ENCODE measurements at regions not wholly inside any gene's neighbourhood (a gene's known extent, or its start where the extent isn't known, plus 50 kb on each side); places are given as distances from the start of the nearest gene placed in this dataset.
A peak's percentile ranks its signal among the peaks of the same experiment; 100 is the strongest.
"Not testable (repeated sequence)": the region's sequence is repeated elsewhere in the genome, so short reads cannot be mapped to it uniquely, and the experiment has no call there.

DNA sequence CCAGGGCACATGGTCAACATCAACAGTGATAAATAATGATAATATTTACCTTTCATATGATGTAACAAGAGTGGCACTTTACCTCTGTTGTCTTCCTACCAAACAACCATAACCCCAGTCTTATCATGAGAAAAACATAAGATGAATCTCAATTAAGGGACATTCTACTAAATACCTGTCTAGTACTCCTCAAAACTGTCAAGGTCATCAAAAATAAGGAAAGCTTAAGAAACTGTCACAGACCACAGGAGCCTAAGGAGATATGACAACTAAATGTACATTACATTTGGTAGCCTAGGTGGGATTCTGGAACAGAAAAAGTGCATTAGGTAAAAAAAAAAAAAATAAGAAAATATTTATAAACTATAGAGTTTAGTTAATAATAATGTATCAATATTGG is 118.1 kb downstream of the CCDC34 start:
- no peak for DNase-seq (ENCODE audit: insufficient read length, low spot score)
- FAIRE-seq: no peak

DNA sequence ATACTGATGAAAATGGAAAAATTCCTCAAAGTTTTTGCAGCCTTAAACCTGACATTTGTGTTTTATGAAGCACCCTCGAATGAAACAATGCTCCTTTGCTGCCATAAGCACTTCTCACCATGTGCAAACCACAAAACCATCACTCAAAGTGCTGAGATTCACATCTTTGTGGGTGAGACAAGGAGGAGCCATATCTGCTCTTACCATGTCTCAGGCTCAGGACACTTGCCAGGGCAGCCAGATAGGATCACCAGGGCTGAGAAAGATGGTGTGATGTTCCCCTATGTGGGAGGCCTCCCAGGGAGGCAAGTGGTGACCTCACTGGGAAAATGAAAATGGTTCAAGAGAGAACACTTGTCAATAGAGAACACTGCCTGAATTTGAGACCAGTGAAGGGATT is 120.4 kb downstream of the CCDC34 start:
- no peak for DNase-seq (ENCODE audit: insufficient read length, low spot score)
- no peak for FAIRE-seq

DNA sequence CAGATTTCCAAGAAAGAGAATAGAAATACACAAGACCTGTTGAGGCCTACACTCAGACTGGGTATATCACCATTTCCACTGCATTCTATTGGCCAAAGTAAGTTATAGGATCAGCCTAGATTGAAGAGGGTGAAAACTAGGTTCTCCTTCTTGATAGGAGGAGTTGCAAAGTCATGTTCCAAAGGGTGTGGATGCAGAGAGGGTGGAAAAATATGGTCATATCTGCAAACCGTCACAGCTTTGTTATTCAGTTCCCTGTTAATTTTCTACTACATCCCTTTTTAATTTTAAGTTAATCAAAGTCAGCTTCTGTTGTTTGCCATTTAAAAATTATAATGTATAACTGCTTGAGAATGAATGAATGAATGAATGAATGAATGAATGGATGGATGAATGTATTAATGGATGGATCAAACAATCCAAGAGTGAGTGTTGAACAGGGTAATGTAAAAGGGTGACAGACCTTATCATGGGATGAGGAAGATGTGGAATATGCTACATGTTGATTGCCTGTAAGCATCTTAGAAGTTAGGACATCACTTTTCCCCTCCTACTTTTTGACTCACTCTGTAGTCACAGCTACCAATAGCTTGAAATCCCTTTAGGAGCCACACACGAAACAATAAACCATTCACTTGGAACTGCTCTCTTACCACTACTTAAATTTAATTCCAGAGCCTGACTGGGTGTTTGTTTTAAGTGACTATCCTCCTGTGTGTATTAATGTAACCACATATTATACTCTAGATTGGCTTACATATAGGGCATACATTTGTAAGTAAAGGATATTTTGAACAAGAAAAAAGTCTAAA is 121.5 kb downstream of the CCDC34 start:
- DNase-seq (ENCODE audit: insufficient read length, low spot score) (no peak), FAIRE-seq (no peak)

DNA sequence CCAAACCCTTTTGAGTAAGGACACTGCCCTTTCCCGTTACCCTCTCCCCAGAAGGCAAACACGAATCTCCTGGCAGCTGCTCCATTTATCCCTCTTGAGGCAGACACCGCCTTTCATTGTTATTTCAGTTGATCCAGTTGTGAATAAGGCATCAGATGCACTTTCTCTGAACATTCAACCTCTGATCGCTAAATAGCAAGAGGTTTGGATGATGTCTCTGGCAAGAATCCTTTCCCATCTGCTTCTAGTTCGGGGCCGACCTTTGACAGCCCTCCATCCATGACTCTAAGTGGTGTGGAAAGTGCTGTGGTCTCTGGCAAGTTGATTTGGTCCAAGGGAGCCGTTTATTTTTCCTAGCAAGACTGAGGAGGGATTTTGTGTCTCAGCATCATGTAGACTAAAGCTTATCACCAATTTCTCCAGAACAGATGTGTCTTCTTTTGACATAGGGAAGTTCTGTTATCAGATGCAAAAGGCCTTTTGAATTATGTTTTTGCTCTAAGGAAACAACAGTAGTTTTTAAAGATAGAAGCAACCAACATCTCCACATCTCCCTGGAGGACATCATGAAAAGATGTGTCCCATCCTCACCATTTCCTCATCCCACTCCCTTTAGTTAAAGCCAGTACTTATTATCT is 123.6 kb downstream of the CCDC34 start:
- DNase-seq (ENCODE audit: insufficient read length, low spot score) (no peak), FAIRE-seq (no peak)

DNA sequence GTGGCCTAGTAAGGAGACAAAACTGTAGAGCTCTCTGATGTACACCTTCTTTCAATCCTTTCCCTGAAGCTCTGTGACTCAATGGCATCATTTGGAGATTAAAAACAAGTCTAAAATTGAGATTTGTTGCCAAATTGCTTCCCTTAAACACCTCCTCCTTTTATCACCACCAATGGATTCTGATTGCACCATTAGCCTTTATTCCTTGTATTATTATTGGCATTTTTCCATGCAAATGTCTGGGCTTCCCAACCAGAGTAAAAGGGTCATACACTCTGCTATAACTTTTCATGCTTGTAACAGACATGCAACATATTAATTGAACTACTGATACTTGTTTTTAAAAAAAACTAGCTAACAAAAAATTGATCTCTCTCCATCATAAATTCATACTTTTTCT is 124.2 kb downstream of the CCDC34 start:
- no peak for DNase-seq (ENCODE audit: insufficient read length, low spot score)
- no peak for FAIRE-seq

DNA sequence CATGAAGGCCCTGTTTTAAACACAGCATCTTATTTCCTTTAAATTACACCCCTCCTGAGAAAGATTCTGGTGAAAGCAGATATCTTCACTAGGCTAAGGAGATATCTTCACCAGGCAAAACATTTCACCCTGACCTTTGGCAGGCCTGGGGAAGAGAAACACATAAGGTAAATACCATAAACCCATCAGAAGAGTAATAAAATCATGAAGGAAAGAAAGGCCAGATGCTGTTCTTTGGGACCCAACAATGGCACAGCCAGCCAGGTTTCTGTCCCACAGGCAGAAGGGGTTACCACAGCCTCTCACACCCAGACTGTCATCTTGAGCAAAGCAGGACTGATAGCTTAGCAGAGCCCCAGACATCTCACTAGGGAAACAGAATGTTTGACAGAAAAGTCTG is 125.4 kb downstream of the CCDC34 start:
- DNase-seq (ENCODE audit: insufficient read length, low spot score) (no peak), FAIRE-seq (no peak)

DNA sequence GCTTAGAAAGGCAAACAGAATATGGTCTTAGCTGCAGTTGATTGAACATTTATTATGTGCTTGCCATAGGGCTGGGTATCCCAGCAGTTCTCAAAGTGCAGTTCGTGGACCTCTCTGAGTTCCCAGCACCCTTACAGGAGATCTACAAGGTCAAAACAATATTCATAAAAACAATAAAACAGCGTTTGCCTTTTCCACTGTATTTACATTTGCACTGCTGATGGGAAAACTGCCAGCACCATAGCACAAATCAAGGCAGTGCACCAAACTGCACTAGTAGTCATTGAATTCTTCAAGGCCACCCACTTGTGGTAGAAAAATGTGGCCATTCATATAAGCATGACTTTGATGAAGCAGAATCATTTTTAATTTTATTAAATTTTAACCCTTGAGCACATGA is 128.1 kb downstream of the CCDC34 start:
- DNase-seq (ENCODE audit: insufficient read length, low spot score): no peak
- no peak for FAIRE-seq

DNA sequence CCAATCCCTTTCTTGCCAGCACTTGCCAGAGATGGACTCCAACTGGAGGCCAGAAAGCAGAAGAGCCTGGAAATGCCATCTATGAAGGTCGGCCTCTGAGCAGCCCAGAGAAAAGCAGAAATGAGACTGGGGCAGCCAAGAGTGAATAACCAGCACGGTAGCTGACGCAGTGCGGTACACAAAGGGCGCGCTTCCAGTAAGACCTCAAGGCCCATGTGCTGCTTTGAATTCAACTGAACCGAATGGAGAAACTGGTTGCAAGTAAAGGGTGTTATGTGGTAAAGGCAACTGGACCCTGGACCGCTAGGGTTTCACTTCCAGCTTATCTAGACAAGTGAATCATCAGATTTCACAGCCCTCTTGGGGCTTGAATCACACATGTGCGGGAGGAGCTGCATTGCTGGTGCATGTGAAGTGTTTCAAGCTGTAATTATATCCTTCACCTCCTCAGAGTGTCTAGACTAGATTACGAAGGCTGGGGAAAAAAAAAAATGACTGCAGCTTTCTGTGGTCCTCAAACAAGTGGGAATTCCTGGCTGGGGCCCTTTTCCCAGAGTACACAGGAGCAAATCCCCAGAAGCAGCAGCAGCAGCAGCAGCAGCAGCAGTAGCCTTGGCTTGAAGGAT is 128.9 kb downstream of the CCDC34 start:
- FAIRE-seq (peak; percentile 51), DNase-seq (ENCODE audit: insufficient read length, low spot score) (peak; percentile 50)

DNA sequence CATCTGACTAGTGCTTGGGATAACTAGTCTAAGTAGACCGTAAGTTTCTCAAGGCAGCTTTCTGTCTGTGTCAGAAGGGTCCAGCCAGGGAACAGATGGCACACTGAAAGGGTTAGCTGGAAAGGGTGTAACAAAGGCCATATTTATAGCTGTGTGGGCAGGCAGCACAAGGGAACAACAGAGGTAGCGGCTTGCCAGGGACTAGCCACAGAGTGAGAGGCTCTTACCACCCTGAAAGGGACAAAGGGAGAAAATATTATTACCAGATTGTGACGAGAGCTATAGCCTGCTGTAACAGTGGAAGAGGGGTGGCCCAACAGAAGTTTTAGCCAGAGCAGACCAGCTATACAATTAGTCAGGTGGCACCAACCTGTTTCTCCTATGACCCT is 129.4 kb downstream of the CCDC34 start:
- DNase-seq (ENCODE audit: insufficient read length, low spot score) (no peak), FAIRE-seq (no peak)

DNA sequence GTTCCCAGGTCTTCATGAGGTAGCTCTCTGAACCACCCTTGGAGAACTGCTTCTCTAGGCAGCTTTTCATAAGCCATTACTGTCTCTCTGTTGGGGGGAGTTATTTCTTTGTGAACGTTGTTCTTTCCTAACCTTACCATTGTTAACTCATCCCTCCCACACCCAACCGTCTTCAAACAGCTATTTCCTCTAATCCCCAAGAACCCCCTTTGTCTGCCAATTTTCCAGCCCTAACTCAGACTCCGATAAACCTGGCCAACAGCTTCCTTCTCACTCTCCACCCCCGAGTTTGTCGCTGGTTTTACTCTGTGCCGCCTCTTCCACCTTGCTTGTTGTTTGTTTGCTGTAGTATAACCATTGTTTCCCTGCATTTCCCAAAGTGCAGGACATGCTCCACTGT is 131.5 kb downstream of the CCDC34 start:
- FAIRE-seq (no peak), DNase-seq (ENCODE audit: insufficient read length, low spot score) (no peak)

DNA sequence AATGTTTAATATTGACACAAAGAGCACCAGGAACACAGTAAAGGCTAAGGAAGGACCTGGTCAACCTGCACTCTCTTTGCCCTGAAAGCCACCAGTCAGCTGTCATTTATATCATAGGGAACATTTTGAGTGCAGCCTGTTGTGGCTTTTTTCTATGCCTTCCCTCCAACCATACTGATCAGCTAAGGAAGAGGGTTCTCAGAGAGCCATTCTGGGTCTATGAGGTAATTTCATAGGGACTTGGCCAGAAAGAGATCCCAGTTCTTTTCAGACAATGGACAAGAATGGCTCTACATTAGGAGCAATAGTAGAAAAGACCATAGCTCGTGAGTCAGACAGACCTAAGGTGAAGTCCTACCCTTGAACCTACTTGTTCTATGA is 132.8 kb downstream of the CCDC34 start:
- FAIRE-seq: no peak

DNA sequence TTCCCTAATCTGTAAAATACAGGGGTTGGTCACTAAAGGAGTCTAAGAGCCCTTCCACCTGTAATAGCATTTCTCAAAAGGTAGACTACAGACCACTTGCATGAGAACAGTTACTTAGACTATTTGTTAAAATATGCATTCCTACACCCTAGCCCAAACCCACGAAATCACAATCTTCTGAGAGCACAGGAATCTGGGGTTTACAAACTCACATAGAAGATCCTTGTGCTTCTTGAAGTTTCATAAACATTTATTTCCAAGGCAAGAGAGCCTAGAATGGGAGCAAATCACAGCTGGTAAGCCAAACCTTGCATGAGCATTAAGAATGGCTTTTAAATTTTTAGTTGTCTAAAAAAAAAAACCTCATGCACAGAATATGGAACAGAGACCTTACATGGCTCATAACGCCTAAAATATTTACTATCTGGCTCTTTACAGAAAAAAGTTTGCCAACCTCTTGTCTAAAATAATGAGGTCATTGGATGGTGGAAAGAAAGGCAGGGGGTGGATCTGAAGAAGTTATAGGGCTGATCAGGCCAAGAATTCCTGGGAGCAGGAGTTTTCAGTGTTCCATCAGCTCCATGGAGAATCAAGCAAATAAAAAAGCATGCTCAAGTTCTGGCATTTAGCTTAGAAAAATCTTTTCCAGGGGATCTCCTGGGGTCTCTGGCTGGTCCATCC is 133.4 kb downstream of the CCDC34 start:
- DNase-seq (ENCODE audit: insufficient read length, low spot score): no peak
- no peak for FAIRE-seq

More for the DNA sequence above, 132.8 kb downstream of the CCDC34 start:
- DNase-seq (ENCODE audit: insufficient read length, low spot score): no peak

DNA sequence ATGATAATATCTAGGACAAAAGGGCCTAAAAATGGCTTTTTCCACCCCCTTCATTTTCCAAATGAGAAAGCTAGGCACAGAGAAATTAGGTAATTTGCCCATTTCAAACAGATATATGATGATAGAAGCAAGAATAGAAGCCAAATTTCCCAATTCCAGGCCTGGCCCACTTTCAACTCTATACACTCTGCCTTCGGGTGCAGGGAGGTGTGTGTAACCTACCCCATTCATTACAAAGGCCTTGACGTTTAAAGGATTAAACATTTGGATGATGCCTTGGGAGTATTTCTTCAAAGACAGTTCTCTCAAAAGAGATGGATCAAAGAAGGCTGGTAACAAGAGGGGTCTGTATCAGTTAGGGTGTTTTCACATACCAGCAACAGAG is 134.1 kb downstream of the CCDC34 start:
- DNase-seq (ENCODE audit: insufficient read length, low spot score) (no peak), FAIRE-seq (no peak)

DNA sequence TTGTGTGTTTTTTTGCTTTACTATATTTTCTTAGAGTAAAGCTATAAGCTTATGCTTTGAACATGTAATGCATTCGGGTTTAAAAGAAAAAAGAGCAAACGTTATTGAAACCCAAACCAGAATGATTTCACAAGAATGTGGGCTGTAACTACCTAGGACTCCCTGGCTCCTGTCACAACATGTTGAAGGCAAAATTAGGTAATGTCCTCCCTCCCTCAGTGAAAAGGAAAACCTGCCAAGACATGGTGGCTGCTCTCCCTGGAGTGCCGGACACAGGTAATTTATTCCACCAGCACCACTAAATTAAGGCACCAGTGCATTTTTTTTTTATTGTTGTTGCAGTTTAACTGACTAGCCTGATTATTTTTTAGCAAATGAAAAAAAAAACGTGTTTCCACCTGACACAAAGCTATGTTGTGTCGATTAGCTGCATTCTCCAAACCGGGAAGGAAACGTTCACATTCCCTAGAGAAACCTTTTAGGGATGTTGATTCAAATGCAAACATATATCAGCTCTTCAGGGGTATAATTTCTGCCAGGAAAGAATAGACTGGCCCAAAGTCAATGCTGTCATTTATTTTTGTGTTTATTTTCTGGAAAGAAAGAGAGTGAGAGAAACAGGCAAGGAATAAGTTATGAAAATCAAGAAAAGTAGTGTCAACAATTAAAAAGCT is 134.6 kb downstream of the CCDC34 start:
- no peak for DNase-seq (ENCODE audit: insufficient read length, low spot score)
- FAIRE-seq: no peak

DNA sequence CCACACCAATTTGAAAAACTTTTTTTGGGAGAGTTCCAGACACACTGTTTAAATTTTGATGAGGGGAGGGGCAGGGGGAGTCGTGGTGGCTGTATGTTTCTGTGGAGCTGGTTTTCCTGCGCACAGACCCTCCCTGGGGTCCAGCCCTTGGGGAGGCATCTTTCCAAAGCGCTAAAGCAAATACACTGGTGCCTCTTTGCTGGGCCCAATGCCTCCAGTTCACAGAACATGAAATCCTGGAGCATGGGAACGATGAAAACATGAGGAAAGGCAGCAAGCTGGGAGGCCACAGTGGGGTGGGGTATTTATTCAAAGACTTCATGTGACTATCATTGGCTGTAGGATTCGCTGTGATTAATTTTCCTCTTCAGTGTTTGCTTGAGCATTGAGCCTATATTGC is 135.3 kb downstream of the CCDC34 start:
- FAIRE-seq (no peak), DNase-seq (ENCODE audit: insufficient read length, low spot score) (no peak)

DNA sequence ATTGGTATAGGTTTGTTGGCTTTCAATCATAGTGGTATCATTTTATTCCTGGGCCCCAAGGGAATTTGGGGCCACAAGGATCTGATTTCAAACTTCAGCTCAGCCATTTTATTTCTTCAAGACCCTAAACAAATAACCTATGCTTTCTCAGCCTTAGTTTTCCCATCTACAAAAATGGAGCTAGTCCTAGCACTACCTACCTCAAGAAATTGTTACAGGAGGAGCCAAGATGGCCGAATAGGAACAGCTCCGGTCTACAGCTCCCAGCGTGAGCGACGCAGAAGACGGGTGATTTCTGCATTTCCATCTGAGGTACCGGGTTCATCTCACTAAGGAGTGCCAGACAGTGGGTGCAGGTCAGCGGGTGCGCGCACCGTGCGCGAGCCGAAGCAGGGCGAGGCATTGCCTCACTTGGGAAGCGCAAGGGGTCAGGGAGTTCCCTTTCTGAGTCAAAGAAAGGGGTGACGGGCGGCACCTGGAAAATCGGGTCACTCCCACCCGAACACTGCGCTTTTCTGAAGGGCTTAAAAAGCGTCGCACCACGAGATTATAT is 143.5 kb downstream of the CCDC34 start:
- FAIRE-seq; DNase-seq (ENCODE audit: insufficient read length, low spot score): not testable (repeated sequence)

DNA sequence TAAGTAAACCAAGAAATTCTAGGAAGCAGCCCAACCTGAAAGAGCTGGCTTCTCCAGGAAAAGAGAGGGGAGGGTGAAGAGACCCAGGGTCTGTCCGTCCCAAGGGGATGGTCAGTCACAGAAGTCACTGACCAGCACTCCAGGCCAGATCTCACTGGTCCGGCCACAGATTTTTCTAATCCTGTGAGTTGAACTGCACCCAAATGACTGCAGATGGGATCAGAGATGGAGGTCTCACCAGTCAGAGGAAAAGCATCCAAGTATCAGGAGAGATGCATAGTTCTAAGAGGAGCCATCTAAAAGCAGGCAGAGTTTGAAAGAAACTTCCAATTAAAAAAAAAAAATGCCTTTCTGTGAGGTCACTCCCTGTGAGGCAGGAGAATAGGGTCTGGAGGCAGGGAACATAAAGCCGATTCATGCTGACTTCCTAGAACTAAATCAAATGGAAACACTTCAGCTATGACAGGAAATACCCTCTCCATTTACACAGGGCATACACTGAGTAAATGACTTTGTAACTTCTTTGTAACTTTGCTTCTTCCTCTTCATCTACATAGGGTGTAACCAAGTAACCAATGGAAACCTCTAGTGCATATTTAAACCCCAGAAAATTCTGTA is 144.5 kb downstream of the CCDC34 start:
- FAIRE-seq: no peak
- DNase-seq (ENCODE audit: insufficient read length, low spot score): no peak

DNA sequence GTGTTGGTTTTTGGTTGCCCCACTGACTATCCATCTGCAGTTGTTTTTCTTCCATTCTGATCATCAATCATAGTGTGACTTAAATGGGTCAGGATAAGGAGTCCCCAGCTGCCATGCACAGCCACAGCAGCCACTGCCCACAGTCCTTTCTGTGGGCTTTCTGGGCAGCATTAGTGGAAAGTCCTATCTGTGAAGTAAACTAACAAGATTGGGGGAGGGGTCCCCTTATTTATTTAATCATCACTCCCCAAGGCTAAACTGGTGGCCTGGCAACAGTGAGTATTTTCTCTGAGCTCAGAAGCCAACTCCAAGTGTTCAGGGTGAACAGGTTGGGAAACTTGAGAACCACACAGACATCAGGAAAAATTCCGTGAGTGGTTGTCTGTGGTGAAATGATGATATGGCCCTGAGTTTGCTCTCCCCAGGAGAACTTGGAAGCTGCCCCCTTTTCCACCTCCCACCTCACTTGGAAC is 145.0 kb downstream of the CCDC34 start:
- FAIRE-seq (no peak), DNase-seq (ENCODE audit: insufficient read length, low spot score) (no peak)

DNA sequence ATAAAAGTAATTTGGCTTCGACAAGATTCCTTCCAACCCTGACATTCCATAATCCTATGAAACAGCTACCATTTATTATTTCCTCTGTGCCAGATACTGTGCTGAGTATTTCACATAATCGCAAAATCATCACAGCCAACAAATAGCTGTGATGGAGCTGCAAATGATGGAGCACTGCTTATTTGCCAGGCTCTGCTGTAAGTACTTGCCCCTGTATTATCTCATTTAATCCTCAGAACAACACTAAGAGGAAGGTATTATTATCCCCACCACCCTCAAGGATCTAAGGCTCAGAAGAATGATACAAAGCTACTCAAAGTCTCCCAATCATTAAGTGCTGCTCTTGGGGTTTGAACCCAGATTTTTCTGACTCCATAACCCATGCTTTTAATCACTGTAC is 145.5 kb downstream of the CCDC34 start:
- no peak for FAIRE-seq
- DNase-seq (ENCODE audit: insufficient read length, low spot score): no peak
